SK-N-SH (cell line): ENCODE measurements at regions not wholly inside any gene's neighbourhood (a gene's known extent, or its start where the extent isn't known, plus 50 kb on each side); places are given as distances from the start of the nearest gene placed in this dataset.
A peak's percentile ranks its signal among the peaks of the same experiment; 100 is the strongest.

Source experiments
- CTCF ChIA-PET: fragments of 300-600, 350-600 bp; formaldehyde crosslinking; extraction: SDS; loops from one replicate; lab custom pipeline; 2021; lab: Yijun Ruan, JAX
- POLR2A ChIA-PET: fragments of 350-600 bp; sonication (Branson Sonifier 250); formaldehyde crosslinking; extraction: SDS; loops from one replicate; lab custom pipeline; 2020; ENCODE audit warnings: antibody characterized with exemption, inconsistent platforms; lab: Yijun Ruan, JAX
- DNase-seq: peaks from one replicate; pipeline ENCODE4 v3.0.0; 2012
- H2AFZ ChIP-seq: fragments of 200-600 bp; sonication (generic); 2 replicates; pipeline ENCODE4 v1.8.1; 2016; ENCODE audit warnings: antibody characterized with exemption, mild to moderate bottlenecking, low read depth
- H3F3A ChIP-seq: fragments of 200-600 bp; sonication (generic); replicated peaks from 2 replicates; pipeline ENCODE3; 2016; ENCODE audit warnings: antibody characterized with exemption, mild to moderate bottlenecking; ENCODE audit not compliant: insufficient read depth
- H3K27ac ChIP-seq, 2 experiments: fragments of 200-500 bp in 1 of 2; fragments of 200-600 bp in 1 of 2; sonication (Bioruptor generic) in 1 of 2; sonication (generic), shearing (Covaris generic) in 1 of 2; 2 replicates each; pipeline versions ENCODE4 v1.5.1 to v1.6.1; 2014 to 2016; ENCODE audit warnings: low read depth in 2 of 2, inconsistent platforms in 1 of 2, low read length in 1 of 2, mild to moderate bottlenecking in 1 of 2, mixed read lengths in 1 of 2
- H3K27me3 ChIP-seq: fragments of 200-600 bp; sonication (generic), shearing (Covaris generic); 2 replicates; pipeline ENCODE4 v1.6.1; 2016; ENCODE audit warnings: mixed run types; ENCODE audit not compliant: insufficient read depth
- H3K36me3 ChIP-seq, 2 experiments: fragments of 200-500 bp in 1 of 2; fragments of 200-600 bp in 1 of 2; sonication (Bioruptor generic) in 1 of 2; sonication (generic) in 1 of 2; replicated peaks in 1 of 2; 2 replicates each; pipeline versions ENCODE3 to v1.5.1; 2014 to 2016; ENCODE audit warnings: low read length in 1 of 2, mild to moderate bottlenecking in 1 of 2; ENCODE audit not compliant: insufficient read depth in 2 of 2, control insufficient read depth in 1 of 2
- H3K4me1 ChIP-seq, 2 experiments: fragments of 200-500 bp in 1 of 2; fragments of 200-600 bp in 1 of 2; sonication (Bioruptor generic) in 1 of 2; sonication (generic), shearing (Covaris generic) in 1 of 2; 2 replicates each; pipeline versions ENCODE4 v1.5.1 to v1.6.1; 2014 to 2016; ENCODE audit warnings: low read depth in 1 of 2, low read length in 1 of 2, mixed run types in 1 of 2; ENCODE audit not compliant: insufficient read depth in 2 of 2, control insufficient read depth in 1 of 2
- H3K4me2 ChIP-seq: fragments of 200-600 bp; sonication (generic), shearing (Covaris generic); 2 replicates; pipeline ENCODE4 v1.6.1; 2017; ENCODE audit warnings: mixed run types
- H3K4me3 ChIP-seq, 2 experiments: fragments of 200-500 bp in 1 of 2; fragments of 200-600 bp in 1 of 2; sonication (Bioruptor generic) in 1 of 2; sonication (generic), shearing (Covaris generic) in 1 of 2; 2 replicates each; pipeline versions ENCODE4 v1.5.1 to v1.8.1; 2014 to 2016; ENCODE audit warnings: low read depth in 2 of 2, inconsistent platforms in 1 of 2, low read length in 1 of 2, mild to moderate bottlenecking in 1 of 2, mixed read lengths in 1 of 2, moderate library complexity in 1 of 2
- H3K79me2 ChIP-seq: fragments of 200-600 bp; sonication (generic); 2 replicates; pipeline ENCODE4 v1.8.1; 2017; ENCODE audit warnings: mild to moderate bottlenecking; ENCODE audit not compliant: insufficient read depth
- H3K9ac ChIP-seq: fragments of 200-600 bp; sonication (generic); 2 replicates; pipeline ENCODE4 v1.6.1; 2017; ENCODE audit warnings: mixed run types
- H3K9me2 ChIP-seq: fragments of 200-600 bp; sonication (generic); 2 replicates; pipeline ENCODE4 v1.6.1; 2017; ENCODE audit warnings: mixed run types
- H3K9me3 ChIP-seq: fragments of 200-600 bp; sonication (generic); 2 replicates; pipeline ENCODE4 v1.6.1; 2017; ENCODE audit warnings: mixed run types, mild to moderate bottlenecking, moderate library complexity
- H4K20me1 ChIP-seq: fragments of 200-600 bp; sonication (generic); 2 replicates; pipeline ENCODE4 v1.6.1; 2017; ENCODE audit warnings: mild to moderate bottlenecking, mixed run types; ENCODE audit not compliant: insufficient read depth
- CHD2 ChIP-seq: fragments of 150-350 bp; IDR thresholded peaks from 2 replicates; pipeline ENCODE4 v1.6.1; 2018; ENCODE audit warnings: low read length; ENCODE audit not compliant: partially characterized antibody
- ELF1 ChIP-seq: IDR thresholded peaks from 2 replicates; pipeline ENCODE4 v1.4.0; 2012
- FOSL2 ChIP-seq: IDR thresholded peaks from 2 replicates; pipeline ENCODE4 v1.4.0; 2012; ENCODE audit warnings: low read depth, mild to moderate bottlenecking, moderate library complexity, borderline replicate concordance
- GABPA ChIP-seq: IDR thresholded peaks from 2 replicates; pipeline ENCODE4 v1.4.0; 2012; ENCODE audit warnings: low read depth, mild to moderate bottlenecking
- GATA2 ChIP-seq: sonication (generic); formaldehyde crosslinking; IDR thresholded peaks from 2 replicates; pipeline ENCODE4 v1.5.0; 2020; ENCODE audit warnings: mild to moderate bottlenecking, missing genetic modification reagents
- JUND ChIP-seq: IDR thresholded peaks from 2 replicates; pipeline ENCODE4 v1.4.0; 2012
- MEF2A ChIP-seq: IDR thresholded peaks from 2 replicates; pipeline ENCODE4 v1.4.0; 2012; ENCODE audit warnings: low read depth, borderline replicate concordance
- NFIC ChIP-seq: IDR thresholded peaks from 2 replicates; pipeline ENCODE4 v1.4.0; 2012; ENCODE audit warnings: borderline replicate concordance
- NRF1 ChIP-seq: IDR thresholded peaks from 2 replicates; pipeline ENCODE4 v1.6.1; 2012; ENCODE audit warnings: low read depth, mild to moderate bottlenecking, low read length
- POLR2AphosphoS5 ChIP-seq: IDR thresholded peaks from 2 replicates; pipeline ENCODE4 v1.6.1; 2012; ENCODE audit warnings: low read depth, low read length
- RAD21 ChIP-seq: IDR thresholded peaks from 2 replicates; pipeline ENCODE4 v1.6.1; 2012; ENCODE audit warnings: mild to moderate bottlenecking, low read length
- RCOR1 ChIP-seq: fragments of 150-350 bp; IDR thresholded peaks from 2 replicates; pipeline ENCODE4 v1.6.1; 2017; ENCODE audit warnings: antibody characterized with exemption, low read length
- RXRA ChIP-seq: IDR thresholded peaks from 2 replicates; pipeline ENCODE4 v1.4.0; 2012; ENCODE audit warnings: low read depth, mild to moderate bottlenecking, borderline replicate concordance
- SIN3A ChIP-seq: IDR thresholded peaks from 2 replicates; pipeline ENCODE4 v1.6.1; 2012; ENCODE audit warnings: low read depth, mild to moderate bottlenecking, low read length, moderate library complexity, borderline replicate concordance
- SMC3 ChIP-seq: IDR thresholded peaks from 2 replicates; pipeline ENCODE4 v1.6.1; 2012; ENCODE audit warnings: low read depth, low read length, improper control_type of control experiment
- TCF12 ChIP-seq: IDR thresholded peaks from 2 replicates; pipeline ENCODE4 v1.4.0; 2012
- YY1 ChIP-seq: IDR thresholded peaks from 2 replicates; pipeline ENCODE4 v1.4.0; 2012; ENCODE audit warnings: low read depth, mild to moderate bottlenecking
- WGBS: methylation state at CpG from one replicate; pipeline ENCODE4 v1.1.6; 2017; ENCODE audit warnings: low lambda C conversion rate; 5-methylcytosine and 5-hydroxymethylcytosine counted together
- TF ChIP-seq, protein P1 (sequence below): IDR thresholded peaks from 2 replicates; pipeline ENCODE4 v1.6.1; 2012; ENCODE audit warnings: mild to moderate bottlenecking, low read depth, low read length, moderate library complexity
- TF ChIP-seq, protein P2 (sequence below): fragments of 150-350 bp; IDR thresholded peaks from 2 replicates; pipeline ENCODE4 v1.6.1; 2016; ENCODE audit warnings: mild to moderate bottlenecking, low read depth, low read length
- TF ChIP-seq, protein P3 (sequence below): fragments of 200-600 bp; sonication (generic); IDR thresholded peaks from 2 replicates; pipeline ENCODE4 v1.6.1; 2017; ENCODE audit warnings: antibody characterized with exemption, mild to moderate bottlenecking, moderate library complexity

DNA sequence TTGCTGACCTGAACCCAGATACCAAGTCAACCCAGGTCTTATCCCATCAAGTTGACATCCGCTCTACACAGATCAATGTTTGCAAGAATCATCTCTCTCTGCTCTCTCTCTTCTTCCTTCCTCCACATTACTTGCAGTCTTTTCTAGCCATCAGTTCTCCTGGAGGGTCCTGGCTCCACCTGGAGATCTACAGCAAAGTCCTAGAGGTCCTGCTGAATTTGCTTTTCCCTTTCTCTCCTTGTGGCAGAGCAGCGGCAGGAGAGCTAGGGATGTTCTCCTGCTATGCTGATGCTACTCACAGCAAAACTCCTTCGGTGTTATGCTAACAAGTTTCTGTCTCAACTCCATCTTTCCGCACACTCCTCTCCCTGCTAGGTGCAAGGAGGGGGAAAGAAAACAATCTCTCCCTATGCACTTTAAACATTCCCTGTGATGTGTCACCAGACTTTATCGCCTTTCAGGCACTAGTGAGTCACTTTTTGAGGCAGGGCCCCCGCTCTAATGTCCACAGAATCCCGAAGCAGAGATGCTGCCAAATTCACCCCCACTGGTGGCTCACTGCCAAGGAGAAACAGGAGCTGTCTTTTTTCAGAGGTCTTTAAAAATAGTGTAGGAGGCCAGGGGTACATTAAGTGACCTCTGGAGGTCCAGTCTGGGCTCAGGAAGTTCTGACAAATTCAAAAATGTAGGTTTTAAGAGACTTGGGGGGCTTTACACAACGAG, 62.6 kb downstream of the FAM50B start (continued):
- TF ChIP-seq, protein P1, sequence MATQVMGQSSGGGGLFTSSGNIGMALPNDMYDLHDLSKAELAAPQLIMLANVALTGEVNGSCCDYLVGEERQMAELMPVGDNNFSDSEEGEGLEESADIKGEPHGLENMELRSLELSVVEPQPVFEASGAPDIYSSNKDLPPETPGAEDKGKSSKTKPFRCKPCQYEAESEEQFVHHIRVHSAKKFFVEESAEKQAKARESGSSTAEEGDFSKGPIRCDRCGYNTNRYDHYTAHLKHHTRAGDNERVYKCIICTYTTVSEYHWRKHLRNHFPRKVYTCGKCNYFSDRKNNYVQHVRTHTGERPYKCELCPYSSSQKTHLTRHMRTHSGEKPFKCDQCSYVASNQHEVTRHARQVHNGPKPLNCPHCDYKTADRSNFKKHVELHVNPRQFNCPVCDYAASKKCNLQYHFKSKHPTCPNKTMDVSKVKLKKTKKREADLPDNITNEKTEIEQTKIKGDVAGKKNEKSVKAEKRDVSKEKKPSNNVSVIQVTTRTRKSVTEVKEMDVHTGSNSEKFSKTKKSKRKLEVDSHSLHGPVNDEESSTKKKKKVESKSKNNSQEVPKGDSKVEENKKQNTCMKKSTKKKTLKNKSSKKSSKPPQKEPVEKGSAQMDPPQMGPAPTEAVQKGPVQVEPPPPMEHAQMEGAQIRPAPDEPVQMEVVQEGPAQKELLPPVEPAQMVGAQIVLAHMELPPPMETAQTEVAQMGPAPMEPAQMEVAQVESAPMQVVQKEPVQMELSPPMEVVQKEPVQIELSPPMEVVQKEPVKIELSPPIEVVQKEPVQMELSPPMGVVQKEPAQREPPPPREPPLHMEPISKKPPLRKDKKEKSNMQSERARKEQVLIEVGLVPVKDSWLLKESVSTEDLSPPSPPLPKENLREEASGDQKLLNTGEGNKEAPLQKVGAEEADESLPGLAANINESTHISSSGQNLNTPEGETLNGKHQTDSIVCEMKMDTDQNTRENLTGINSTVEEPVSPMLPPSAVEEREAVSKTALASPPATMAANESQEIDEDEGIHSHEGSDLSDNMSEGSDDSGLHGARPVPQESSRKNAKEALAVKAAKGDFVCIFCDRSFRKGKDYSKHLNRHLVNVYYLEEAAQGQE = peak; percentile 77
- TF ChIP-seq RXRA (peak; percentile 94), MEF2A (peak; percentile 90), TCF12 (peak; percentile 96), RAD21 (no peak), ELF1 (no peak), SIN3A (peak; percentile 72; the same call in 1 of the 2 replicates)

DNA sequence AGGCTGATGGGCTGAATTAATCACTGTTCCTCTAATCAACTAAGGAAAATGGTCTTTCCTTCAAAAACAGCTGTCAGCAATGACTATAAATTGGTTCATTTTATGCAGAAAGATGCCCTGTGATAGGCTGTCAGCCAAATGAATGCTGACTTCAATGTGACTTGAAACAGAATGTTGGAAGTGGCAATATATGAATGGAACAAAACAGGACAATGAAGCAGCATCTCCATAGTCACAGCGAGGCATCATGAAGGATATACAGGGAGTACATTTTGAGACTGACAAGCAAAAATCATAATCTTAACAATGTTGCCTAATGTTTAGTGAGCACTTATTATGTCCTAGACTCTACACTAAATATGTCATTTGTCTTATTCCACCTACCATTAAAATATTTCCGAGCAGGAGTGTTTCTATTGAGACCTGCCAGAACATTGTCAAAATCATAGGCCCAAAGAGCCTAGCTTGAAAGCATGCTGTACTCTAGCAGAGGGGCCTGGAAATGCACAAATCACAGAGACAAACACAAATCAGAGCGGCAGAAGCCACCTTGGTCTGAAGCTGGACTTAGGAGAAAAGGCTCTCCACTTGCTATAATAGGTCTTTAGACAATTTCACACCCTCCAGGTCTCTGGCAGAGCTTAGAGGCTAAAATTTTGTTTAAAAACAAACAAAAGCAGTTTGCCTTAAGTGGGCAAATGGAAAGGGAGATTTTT, 63.3 kb downstream of the FAM50B start:
- H3K79me2 ChIP-seq = peaks cover 18% of the 10 kb centered on the region; the same call in 1 of the 2 replicates
- H3K4me2 ChIP-seq = peak overlapping the region; percentile 75
- H3K27me3 ChIP-seq = no peaks in the 10 kb centered on the region
- ChIA-PET POLR2A (no interaction called here), CTCF (interaction anchor here (0.9 to 2.3 kb wide), 3 partner anchors 20 to 64 kb away, joined by 3 to 9 read pairs (median 4); no protein-coding TSS in a partner anchor)
- no peak for DNase-seq
- H2AFZ ChIP-seq = no peak overlapping the region
- H3K4me3 ChIP-seq = peak overlapping the region in 1 of 2 experiments; percentile 51; a peak in 1 of 4 replicates
- H3K9ac ChIP-seq = peak overlapping the region; percentile 70
- peaks cover 16 to 39% of the 10 kb centered on the region in 2 experiments for H3K4me1 ChIP-seq
- H3K9me2 ChIP-seq = no peaks in the 10 kb centered on the region
- no peaks in the 10 kb centered on the region for H4K20me1 ChIP-seq
- peaks cover 37% of the 10 kb centered on the region for H3F3A ChIP-seq
- H3K36me3 ChIP-seq = no peaks in the 10 kb centered on the region
- TF ChIP-seq FOSL2 = no peak
- TF ChIP-seq POLR2AphosphoS5 = no peak
- TF ChIP-seq, protein P2, sequence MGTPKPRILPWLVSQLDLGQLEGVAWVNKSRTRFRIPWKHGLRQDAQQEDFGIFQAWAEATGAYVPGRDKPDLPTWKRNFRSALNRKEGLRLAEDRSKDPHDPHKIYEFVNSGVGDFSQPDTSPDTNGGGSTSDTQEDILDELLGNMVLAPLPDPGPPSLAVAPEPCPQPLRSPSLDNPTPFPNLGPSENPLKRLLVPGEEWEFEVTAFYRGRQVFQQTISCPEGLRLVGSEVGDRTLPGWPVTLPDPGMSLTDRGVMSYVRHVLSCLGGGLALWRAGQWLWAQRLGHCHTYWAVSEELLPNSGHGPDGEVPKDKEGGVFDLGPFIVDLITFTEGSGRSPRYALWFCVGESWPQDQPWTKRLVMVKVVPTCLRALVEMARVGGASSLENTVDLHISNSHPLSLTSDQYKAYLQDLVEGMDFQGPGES = no peak
- TF ChIP-seq GATA2 (CRISPR knock-in tag) = no peak
- TF ChIP-seq CHD2 = no peak
- TF ChIP-seq ELF1 = no peak
- TF ChIP-seq NRF1 = no peak
- TF ChIP-seq SIN3A = no peak
- TF ChIP-seq RXRA = no peak
- TF ChIP-seq SMC3 = no peak
- TF ChIP-seq YY1 = no peak
- no peak for TF ChIP-seq JUND
- TF ChIP-seq GABPA = no peak
- TF ChIP-seq NFIC = no peak
- TF ChIP-seq, protein P3, sequence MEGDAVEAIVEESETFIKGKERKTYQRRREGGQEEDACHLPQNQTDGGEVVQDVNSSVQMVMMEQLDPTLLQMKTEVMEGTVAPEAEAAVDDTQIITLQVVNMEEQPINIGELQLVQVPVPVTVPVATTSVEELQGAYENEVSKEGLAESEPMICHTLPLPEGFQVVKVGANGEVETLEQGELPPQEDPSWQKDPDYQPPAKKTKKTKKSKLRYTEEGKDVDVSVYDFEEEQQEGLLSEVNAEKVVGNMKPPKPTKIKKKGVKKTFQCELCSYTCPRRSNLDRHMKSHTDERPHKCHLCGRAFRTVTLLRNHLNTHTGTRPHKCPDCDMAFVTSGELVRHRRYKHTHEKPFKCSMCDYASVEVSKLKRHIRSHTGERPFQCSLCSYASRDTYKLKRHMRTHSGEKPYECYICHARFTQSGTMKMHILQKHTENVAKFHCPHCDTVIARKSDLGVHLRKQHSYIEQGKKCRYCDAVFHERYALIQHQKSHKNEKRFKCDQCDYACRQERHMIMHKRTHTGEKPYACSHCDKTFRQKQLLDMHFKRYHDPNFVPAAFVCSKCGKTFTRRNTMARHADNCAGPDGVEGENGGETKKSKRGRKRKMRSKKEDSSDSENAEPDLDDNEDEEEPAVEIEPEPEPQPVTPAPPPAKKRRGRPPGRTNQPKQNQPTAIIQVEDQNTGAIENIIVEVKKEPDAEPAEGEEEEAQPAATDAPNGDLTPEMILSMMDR = no peak
- no peak for TF ChIP-seq RCOR1
- 52% methylated on average over 3 of the region's 3 CpGs for WGBS
- no peaks in the 10 kb centered on the region for H3K9me3 ChIP-seq
- peak overlapping the region; percentile 71 to 97; a peak in 3 of 4 replicates for H3K27ac ChIP-seq
